ENCODE measurements at regions not wholly inside any gene's neighbourhood (a gene's known extent, or its start where the extent isn't known, plus 50 kb on each side); places are given as distances from the start of the nearest gene placed in this dataset.

- no peak overlapping the region for H3K9ac ChIP-seq (ENCODE audit: low read length)
- H3K27ac ChIP-seq (ENCODE audit: low read depth, low read length): no peak overlapping the region
- no peaks in the 10 kb centered on the region for H3K27me3 ChIP-seq (ENCODE audit: control insufficient read depth, insufficient read depth, low read length)
- H3K4me3 ChIP-seq (ENCODE audit: low read length): no peak overlapping the region
- no peaks in the 10 kb centered on the region for H3K4me1 ChIP-seq (ENCODE audit: control insufficient read depth, insufficient read depth, low read length)
- no peaks in the 10 kb centered on the region for H3K36me3 ChIP-seq (ENCODE audit: control insufficient read depth, insufficient read depth, low read length)
Observed at GRCh38 chr1:106727171-106727570, 329.3 kb upstream of the PRMT6 start.

GRCh38 chr1:106746448-106747085 is 309.9 kb upstream of the PRMT6 start:
- Histone ChIP-seq H3K4me1 (ENCODE audit: control insufficient read depth, insufficient read depth, low read length) (peaks cover 3% of the 10 kb centered on the region), H3K27me3 (ENCODE audit: control insufficient read depth, insufficient read depth, low read length) (no peaks in the 10 kb centered on the region), H3K4me3 (ENCODE audit: low read length) (no peak overlapping the region), H3K27ac (ENCODE audit: low read depth, low read length) (no peak overlapping the region), H3K36me3 (ENCODE audit: control insufficient read depth, insufficient read depth, low read length) (no peaks in the 10 kb centered on the region), H3K9ac (ENCODE audit: low read length) (no peak overlapping the region)

DNA sequence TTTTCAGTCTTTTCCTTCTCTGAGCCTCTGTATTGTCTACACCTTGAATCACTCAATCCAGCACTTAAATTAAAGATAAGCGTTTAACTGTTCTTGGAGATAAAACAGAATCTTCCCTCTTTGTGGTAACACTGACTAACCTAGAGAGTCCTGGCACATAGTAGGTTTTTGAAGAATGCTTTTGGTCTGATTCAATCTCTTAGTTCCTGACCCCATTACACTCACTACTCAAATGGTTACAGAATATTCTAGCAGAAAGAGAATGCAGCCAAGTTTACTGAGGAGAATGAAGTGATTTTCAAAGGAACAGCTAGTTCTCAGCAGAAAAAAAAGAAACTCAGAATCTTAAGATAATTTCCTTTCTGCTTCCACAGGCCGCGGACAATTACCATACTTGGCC is 309.2 kb upstream of the PRMT6 start:
- Histone ChIP-seq H3K27ac (ENCODE audit: low read depth, low read length) (no peak overlapping the region), H3K36me3 (ENCODE audit: control insufficient read depth, insufficient read depth, low read length) (no peaks in the 10 kb centered on the region), H3K4me1 (ENCODE audit: control insufficient read depth, insufficient read depth, low read length) (peaks cover 3% of the 10 kb centered on the region), H3K4me3 (ENCODE audit: low read length) (no peak overlapping the region), H3K9ac (ENCODE audit: low read length) (no peak overlapping the region), H3K27me3 (ENCODE audit: control insufficient read depth, insufficient read depth, low read length) (no peaks in the 10 kb centered on the region)

DNA sequence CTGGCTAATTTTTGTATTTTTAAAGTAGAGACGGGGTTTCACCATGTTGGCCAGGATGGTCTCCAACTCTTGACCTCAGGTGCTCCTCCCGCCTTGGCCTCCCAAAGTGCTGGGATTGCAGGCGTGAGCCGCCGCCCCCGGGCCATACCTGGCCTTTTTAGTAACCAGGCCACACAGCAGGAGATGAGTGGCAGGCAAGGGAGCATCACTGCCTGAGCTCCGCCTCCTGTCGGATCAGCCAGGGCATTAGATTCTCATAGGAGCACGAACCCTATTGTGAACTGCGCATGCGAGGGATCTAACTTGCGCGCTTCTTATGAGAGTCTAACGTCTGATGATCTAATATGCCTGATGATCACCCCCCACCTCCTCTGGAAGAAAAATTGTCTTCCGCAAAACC is 308.7 kb upstream of the PRMT6 start:
- no peak overlapping the region for H3K4me3 ChIP-seq (ENCODE audit: low read length)
- no peak overlapping the region for H3K27ac ChIP-seq (ENCODE audit: low read depth, low read length)
- no peak overlapping the region for H3K9ac ChIP-seq (ENCODE audit: low read length)
- no peaks in the 10 kb centered on the region for H3K36me3 ChIP-seq (ENCODE audit: control insufficient read depth, insufficient read depth, low read length)
- H3K4me1 ChIP-seq (ENCODE audit: control insufficient read depth, insufficient read depth, low read length): peaks cover 5% of the 10 kb centered on the region
- no peaks in the 10 kb centered on the region for H3K27me3 ChIP-seq (ENCODE audit: control insufficient read depth, insufficient read depth, low read length)

- peaks cover 5% of the 10 kb centered on the region for H3K4me1 ChIP-seq (ENCODE audit: control insufficient read depth, insufficient read depth, low read length)
- no peak overlapping the region for H3K27ac ChIP-seq (ENCODE audit: low read depth, low read length)
- H3K27me3 ChIP-seq (ENCODE audit: control insufficient read depth, insufficient read depth, low read length): no peaks in the 10 kb centered on the region
- H3K4me3 ChIP-seq (ENCODE audit: low read length): no peak overlapping the region
- H3K9ac ChIP-seq (ENCODE audit: low read length): no peak overlapping the region
- no peaks in the 10 kb centered on the region for H3K36me3 ChIP-seq (ENCODE audit: control insufficient read depth, insufficient read depth, low read length)
Observed at GRCh38 chr1:106748606-106749005, 307.9 kb upstream of the PRMT6 start.

DNA sequence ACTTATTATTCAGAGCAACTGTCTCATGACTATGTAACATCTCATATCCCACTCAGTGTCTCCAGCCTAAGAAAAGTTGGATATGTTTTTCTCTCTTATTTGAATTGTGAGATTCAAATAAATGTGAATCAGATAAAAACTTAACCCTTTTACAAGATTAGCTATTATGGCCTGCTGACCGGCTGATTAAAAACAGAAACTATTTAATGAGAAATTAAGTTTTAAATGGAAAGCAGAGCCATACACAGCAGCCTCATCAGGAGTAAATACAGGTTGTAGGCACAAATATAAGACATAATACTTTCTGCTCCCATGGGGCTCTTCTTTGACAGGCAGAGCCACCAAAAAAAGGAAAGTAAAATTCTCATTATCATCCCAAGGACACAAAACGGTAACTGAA is 307.0 kb upstream of the PRMT6 start:
- Histone ChIP-seq H3K4me1 (ENCODE audit: control insufficient read depth, insufficient read depth, low read length) (peaks cover 10% of the 10 kb centered on the region), H3K36me3 (ENCODE audit: control insufficient read depth, insufficient read depth, low read length) (no peaks in the 10 kb centered on the region), H3K4me3 (ENCODE audit: low read length) (no peak overlapping the region), H3K9ac (ENCODE audit: low read length) (no peak overlapping the region), H3K27me3 (ENCODE audit: control insufficient read depth, insufficient read depth, low read length) (no peaks in the 10 kb centered on the region), H3K27ac (ENCODE audit: low read depth, low read length) (no peak overlapping the region)

DNA sequence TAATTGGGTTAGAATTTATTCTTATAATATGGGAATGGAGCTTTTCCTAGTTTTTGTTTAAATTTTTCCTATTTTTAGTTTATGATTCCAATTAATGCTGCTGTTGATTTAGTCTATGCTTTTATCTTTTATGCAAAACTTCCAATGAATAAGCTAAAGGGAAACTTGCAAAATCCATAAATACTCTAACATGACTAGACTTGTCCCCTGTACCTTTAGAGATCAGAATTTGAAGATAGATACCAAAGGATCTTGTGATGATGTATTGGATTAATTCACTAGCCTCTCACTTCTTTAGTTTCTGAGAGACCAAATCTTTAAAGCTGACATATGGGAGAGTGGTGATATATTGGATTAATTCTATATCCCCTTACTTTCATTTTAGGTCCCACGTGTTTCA is 306.6 kb upstream of the PRMT6 start:
- Histone ChIP-seq H3K4me3 (ENCODE audit: low read length) (no peak overlapping the region), H3K27me3 (ENCODE audit: control insufficient read depth, insufficient read depth, low read length) (no peaks in the 10 kb centered on the region), H3K4me1 (ENCODE audit: control insufficient read depth, insufficient read depth, low read length) (peaks cover 11% of the 10 kb centered on the region), H3K9ac (ENCODE audit: low read length) (no peak overlapping the region), H3K27ac (ENCODE audit: low read depth, low read length) (no peak overlapping the region), H3K36me3 (ENCODE audit: control insufficient read depth, insufficient read depth, low read length) (no peaks in the 10 kb centered on the region)

DNA sequence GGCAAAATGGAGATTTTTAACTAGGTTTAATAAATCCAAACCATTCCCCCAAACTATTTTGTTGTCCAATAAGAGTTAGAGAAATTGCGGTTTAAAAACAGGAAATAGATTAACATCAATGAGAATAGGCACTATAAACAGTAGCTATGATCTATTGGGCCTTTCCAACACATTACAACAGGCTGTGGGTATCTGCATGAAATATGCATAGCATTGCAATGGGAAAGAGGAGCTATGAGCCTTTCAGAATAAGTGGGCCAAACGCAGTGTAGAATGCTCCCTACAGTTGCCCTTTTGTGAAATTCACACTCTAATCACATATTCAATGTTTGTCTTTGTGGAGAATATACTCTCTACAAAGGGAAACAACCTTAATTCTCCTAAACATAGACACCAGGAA is 305.5 kb upstream of the PRMT6 start:
- peaks cover 11% of the 10 kb centered on the region for H3K4me1 ChIP-seq (ENCODE audit: control insufficient read depth, insufficient read depth, low read length)
- no peaks in the 10 kb centered on the region for H3K27me3 ChIP-seq (ENCODE audit: control insufficient read depth, insufficient read depth, low read length)
- no peak overlapping the region for H3K27ac ChIP-seq (ENCODE audit: low read depth, low read length)
- H3K9ac ChIP-seq (ENCODE audit: low read length): no peak overlapping the region
- H3K36me3 ChIP-seq (ENCODE audit: control insufficient read depth, insufficient read depth, low read length): no peaks in the 10 kb centered on the region
- no peak overlapping the region for H3K4me3 ChIP-seq (ENCODE audit: low read length)

DNA sequence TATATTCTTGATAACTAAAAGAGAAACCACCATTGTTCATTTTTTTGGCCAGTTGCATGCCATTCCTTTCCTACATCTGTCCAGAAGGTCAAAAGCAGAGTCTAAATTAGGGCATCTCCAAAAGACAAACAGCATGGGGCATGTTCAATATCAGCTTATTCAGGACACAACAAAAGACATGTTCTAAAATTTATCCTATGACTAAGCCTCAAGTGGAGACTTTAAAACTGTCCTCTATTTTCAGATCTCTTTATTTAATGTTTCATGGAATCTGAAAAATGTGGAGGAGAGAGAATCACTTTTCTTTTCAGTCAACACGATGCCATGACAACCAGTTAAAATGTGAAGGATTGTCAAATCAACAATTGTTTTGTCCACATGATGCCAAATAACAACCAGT is 303.4 kb upstream of the PRMT6 start:
- H3K9ac ChIP-seq (ENCODE audit: low read length): no peak overlapping the region

GRCh38 chr1:106754957-106755356 is 301.5 kb upstream of the PRMT6 start:
- Histone ChIP-seq H3K4me3 (ENCODE audit: low read length) (no peak overlapping the region), H3K4me1 (ENCODE audit: control insufficient read depth, insufficient read depth, low read length) (peaks cover 8% of the 10 kb centered on the region), H3K27me3 (ENCODE audit: control insufficient read depth, insufficient read depth, low read length) (no peaks in the 10 kb centered on the region), H3K27ac (ENCODE audit: low read depth, low read length) (no peak overlapping the region), H3K9ac (ENCODE audit: low read length) (no peak overlapping the region), H3K36me3 (ENCODE audit: control insufficient read depth, insufficient read depth, low read length) (no peaks in the 10 kb centered on the region)

More for the DNA sequence above, 303.4 kb upstream of the PRMT6 start:
- Histone ChIP-seq H3K36me3 (ENCODE audit: control insufficient read depth, insufficient read depth, low read length) (no peaks in the 10 kb centered on the region), H3K27ac (ENCODE audit: low read depth, low read length) (no peak overlapping the region), H3K27me3 (ENCODE audit: control insufficient read depth, insufficient read depth, low read length) (no peaks in the 10 kb centered on the region), H3K4me1 (ENCODE audit: control insufficient read depth, insufficient read depth, low read length) (peaks cover 8% of the 10 kb centered on the region), H3K4me3 (ENCODE audit: low read length) (no peak overlapping the region)

DNA sequence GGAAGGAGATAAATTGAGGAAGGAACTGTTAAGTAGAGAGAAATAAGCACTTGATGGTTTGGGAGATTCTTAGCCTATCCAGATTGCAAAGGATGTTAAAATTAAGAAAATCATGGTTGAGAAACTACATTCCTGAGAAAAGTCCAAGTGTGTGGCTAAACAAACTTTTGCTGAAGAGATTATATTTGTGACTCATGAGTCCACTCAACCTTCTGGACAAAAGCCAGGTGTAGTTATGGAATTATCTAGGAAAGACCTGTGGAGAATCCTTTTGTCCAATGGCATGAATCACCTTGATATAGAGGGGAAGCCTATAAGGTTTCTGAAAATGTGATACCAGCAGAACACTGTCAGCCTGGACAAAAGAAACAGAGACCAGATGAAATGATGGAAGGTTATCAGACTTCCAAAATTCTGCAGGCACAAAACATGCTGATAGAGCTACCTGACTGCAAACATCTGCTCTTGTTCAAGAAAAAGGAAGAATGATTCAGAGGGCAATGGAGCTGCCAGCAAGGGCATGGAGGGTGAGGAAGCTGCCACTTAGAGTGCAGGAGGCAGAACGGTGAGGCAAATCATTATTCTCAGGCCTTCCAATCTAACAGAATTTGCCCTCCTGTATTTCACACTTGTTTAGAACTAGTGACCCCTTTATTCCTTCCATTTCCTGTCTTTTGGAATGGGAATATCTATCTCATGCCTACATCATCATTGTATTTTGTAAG is 300.6 kb upstream of the PRMT6 start:
- Histone ChIP-seq H3K4me1 (ENCODE audit: control insufficient read depth, insufficient read depth, low read length) (peaks cover 12% of the 10 kb centered on the region), H3K4me3 (ENCODE audit: low read length) (no peak overlapping the region), H3K27me3 (ENCODE audit: control insufficient read depth, insufficient read depth, low read length) (no peaks in the 10 kb centered on the region), H3K9ac (ENCODE audit: low read length) (no peak overlapping the region), H3K27ac (ENCODE audit: low read depth, low read length) (no peak overlapping the region), H3K36me3 (ENCODE audit: control insufficient read depth, insufficient read depth, low read length) (no peaks in the 10 kb centered on the region)

GRCh38 chr1:106756752-106757151 is 299.7 kb upstream of the PRMT6 start:
- Histone ChIP-seq H3K4me1 (ENCODE audit: control insufficient read depth, insufficient read depth, low read length) (peaks cover 16% of the 10 kb centered on the region), H3K27me3 (ENCODE audit: control insufficient read depth, insufficient read depth, low read length) (no peaks in the 10 kb centered on the region), H3K36me3 (ENCODE audit: control insufficient read depth, insufficient read depth, low read length) (no peaks in the 10 kb centered on the region), H3K9ac (ENCODE audit: low read length) (no peak overlapping the region), H3K4me3 (ENCODE audit: low read length) (no peak overlapping the region), H3K27ac (ENCODE audit: low read depth, low read length) (no peak overlapping the region)

- Histone ChIP-seq H3K4me3 (ENCODE audit: low read length) (no peak overlapping the region), H3K9ac (ENCODE audit: low read length) (no peak overlapping the region), H3K27me3 (ENCODE audit: control insufficient read depth, insufficient read depth, low read length) (no peaks in the 10 kb centered on the region), H3K27ac (ENCODE audit: low read depth, low read length) (no peak overlapping the region), H3K4me1 (ENCODE audit: control insufficient read depth, insufficient read depth, low read length) (peaks cover 3% of the 10 kb centered on the region), H3K36me3 (ENCODE audit: control insufficient read depth, insufficient read depth, low read length) (no peaks in the 10 kb centered on the region)
Observed at GRCh38 chr1:106768077-106768476, 288.4 kb upstream of the PRMT6 start.
